Endothelial cell of hepatic sinusoid (primary cell): ENCODE measurements at regions not wholly inside any gene's neighbourhood (a gene's known extent, or its start where the extent isn't known, plus 50 kb on each side); places are given as distances from the start of the nearest gene placed in this dataset.

ENCODE experiments used
- in situ Hi-C: cut with HindIII; loops from 2 replicates; pipeline ENCODE4 v1.10.0; 2017; ENCODE audit warnings: low sequenced_read_pairs

DNA sequence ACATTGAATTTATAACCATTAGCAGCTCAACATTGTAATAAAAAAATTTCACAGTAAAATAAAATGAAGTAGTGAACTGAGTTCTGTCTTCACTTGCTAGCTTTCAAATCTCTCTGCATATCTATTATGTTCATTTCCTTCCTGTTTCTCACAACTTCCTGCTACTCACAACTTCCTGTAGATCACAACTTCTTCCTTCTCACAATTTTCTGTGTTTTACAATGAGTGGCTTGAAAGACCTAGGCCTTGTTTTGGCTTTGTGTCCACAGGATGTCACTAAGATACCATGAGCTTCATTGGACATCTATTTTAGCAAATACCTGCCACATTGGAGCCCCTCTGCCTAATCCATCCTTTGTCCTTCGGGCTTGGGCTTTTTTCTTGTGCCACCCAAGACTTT is 480.3 kb upstream of the ADAMTS16 start:
- in situ Hi-C loops, result no loop called here

DNA sequence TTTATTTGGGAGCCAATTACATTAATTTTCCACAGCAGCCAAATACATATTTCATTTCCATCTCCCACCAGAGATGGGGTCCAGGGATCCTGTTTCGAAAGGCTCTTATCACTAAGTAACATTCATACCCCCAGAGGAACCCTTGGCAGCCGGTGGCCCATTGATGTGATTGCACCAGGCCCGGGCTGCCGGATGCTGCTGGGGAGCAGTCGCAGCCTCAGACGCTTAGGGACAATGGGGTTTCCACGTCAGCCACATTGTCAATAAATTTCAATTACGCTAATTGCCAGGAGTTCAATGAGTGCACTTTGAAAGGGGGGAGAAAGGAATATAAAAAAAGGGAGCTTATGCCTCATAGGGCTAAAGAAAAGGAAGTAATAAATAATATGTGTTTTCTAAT is 478.8 kb upstream of the ADAMTS16 start:
- in situ Hi-C loops, result no loop called here

DNA sequence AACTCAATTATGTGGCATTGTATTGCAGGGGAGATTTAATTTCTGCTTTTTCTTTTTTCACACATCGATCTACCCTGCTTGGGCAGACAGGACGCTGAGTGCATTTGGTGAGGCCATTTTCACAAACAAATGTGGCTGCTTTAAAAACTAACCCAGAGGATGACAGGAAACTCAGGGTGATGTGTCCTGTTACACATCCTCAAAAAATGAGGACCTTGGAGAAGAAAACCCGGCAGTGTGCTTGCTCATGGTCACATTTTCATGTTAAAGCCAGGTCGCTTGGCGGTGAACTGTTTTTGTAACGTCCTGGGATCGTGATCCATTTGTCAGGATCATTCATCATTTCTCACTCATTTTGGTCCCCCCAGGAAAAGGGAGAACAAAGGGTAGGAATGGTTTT is 478.3 kb upstream of the ADAMTS16 start:
- in situ Hi-C loops, result no loop called here

DNA sequence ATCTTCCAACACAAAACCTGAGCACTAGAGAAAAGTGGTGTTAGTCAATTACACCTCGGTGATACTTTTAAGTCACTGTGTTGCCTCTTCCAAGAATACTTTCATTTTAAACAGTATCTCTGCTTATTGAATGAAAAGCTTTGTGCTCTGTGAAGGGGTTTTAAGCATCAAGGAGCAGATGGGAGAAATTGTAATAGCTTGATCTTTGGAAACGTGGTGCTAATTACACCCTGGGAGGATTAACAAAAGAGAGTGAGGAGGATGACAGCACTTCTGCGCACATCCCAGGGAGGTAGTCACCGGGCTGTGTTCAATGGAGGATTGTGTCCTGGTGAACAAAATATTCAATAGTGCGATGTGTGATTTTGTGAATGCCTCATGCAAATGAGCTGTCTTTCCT is 477.4 kb upstream of the ADAMTS16 start:
- in situ Hi-C loops, result no loop called here

DNA sequence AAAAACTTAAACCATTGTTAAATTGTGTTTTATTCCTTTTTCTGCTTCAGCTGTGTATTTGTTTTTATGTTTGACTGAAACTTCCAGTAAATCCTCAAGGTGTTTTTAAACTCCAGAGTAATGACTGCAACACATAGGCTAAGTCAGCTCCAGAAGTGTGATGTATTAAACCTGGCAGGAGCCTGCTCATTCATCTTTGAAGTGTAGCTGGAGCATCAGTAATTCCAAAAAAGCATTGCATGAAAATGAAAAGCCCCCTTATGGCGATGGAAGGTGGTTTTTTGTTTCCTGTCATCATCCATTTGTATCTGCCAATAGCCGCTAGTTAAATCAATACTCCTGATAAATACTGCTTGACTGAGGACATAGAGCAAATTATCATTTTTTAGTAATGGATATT is 474.2 kb upstream of the ADAMTS16 start:
- in situ Hi-C loops, result no loop called here

DNA sequence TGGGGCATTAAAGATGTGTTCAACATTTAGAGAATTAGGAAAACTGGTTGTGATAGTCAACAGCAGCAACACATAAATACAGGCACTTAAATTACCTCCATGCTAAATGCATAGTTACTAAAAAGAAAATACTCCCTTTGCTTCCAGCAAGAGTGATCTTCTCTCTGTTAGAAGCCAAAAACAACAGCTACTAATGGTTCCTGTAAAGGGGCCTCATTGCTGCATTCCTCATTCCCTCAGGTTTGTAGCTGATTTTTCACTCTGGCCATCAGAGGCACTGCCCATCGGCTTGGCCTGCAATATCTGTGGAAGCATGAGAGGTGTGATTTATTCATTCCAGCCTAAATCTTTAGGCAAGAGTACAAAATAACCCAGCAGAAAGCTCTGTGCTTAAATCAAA is 466.0 kb upstream of the ADAMTS16 start:
- in situ Hi-C loops, result no loop called here

DNA sequence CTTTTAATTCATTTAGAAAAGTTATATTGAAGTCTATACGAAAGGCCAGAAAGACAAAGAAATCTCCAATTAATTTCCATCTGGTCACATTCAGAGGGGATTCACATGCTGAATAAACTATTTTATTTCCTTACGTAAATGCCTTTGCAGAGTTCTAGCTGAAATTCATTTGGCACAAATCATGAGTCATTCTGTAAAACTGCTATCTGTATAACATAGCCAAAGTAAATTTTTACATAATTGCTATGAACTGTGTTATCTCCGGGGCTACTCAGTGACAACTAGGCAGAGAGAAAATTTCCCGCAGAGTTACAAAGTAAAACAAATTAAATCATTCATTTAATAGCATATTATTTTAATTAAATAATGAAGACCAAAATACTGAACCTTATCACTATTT is 463.2 kb upstream of the ADAMTS16 start:
- in situ Hi-C loops, result no loop called here

DNA sequence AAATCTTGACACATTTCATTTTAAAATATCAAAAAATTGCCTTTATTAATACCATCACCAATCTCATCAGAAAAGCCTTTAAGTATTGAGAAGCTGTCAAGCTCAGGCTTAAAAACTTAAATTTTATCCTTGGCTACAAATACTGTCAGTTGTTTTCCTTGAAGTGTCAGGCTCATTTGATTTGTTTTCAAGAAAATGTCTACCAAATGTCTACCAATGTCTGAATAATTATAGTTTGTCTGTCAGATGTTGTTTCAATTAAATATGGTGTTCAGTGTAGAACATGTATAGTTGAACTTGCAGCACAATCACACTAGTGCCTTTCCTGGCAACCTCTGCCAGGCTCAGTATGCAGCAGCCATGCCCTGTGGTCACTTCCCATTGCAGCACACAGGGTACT is 455.2 kb upstream of the ADAMTS16 start:
- in situ Hi-C loops, result no loop called here

DNA sequence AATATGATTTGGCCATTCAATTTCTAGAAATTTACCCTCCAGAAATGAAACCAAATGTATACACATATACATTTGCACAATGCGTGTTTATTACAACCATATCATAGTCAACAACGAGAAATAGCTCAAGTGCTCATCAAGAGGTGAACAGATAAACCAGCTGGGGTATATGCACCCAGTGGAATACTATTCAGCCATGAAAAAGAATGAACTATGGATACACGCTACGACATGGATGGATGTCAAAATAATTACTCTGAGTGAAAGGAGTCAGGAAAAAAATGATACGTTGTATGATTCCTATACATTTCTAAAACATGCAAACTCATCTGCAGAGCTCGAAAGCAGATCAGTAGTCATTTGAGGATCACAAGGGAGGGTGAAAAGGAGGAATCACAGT is 441.5 kb upstream of the ADAMTS16 start:
- in situ Hi-C loops, result no loop called here

DNA sequence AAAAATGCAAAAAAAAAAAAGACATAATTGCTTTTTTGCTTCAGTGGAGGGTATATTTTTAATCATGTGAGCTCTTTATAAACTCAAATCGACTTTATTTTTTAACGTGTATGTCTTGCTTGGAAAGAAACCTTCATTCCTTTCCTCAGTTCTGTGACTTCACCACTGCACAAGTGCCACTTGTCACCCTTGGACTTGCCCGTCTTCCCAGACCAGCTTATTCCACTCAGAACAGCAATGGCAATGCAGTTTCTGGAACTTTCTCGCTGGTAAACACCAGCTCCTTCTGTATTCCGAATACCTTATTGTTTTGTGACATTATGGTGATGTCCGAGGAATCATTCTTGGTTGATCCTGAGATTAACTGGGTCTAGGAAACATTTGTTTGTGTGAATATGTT is 440.5 kb upstream of the ADAMTS16 start:
- in situ Hi-C loops, result no loop called here

DNA sequence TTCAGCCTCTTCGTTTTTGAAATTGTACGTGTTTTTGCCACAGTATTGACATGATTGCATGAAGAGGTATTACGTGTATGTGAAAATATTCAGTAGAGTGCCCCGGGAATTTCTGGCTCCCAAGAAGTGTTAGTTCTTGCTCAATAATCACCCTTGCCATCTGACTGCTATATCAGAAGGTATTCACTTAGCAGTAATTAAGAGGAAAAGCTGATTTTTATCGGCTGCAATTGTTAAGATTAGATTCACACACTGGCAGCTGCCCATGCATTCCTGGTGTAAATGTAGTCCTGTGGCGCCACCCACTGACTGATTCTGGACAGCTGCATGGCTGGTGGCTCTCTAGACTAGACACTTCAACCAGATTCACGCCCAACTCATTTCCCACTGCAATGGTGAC is 440.1 kb upstream of the ADAMTS16 start:
- in situ Hi-C loops, result no loop called here

DNA sequence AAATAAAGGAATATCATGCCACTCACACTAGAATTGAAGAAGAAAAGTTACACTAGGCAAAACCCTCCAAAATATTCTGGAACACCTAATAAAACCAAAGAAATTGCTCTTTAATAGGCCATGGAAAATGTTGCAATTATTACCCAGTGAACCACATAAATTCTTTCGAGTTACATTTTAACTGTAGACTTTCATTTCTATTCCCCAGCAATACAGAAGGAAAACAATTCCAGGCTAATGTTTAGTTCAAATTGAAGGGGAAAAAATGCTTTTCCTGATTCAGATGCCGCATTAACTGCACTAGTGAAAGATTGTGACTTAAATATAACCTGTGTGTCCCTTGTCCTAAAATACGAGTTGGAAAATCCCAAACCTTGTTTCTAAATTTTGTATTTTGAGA is 439.3 kb upstream of the ADAMTS16 start:
- in situ Hi-C loops, result no loop called here

DNA sequence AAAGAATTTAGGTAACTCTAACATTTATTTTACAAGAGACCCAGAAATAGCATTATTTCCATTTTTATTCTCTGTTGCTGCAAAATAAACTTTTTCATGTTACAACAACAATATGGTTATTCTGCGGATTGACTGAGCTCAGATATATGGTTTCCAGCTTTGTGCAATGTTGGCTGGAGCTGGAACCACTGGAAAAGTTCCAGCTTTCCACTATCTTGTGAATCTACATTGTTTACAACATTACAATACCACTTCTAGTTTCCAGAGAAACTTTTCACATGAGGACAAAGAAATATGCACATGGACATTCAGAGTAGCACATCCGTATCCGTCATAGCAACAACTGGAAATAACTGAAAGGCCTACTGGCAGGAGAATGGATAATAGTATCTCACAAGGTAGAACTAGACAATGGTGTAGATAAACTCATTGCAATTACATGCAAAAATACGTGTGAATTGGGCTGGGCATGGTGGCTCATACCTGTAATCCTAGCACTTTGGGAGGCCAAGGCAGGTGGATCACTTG is 436.1 kb upstream of the ADAMTS16 start:
- in situ Hi-C loops, result no loop called here

DNA sequence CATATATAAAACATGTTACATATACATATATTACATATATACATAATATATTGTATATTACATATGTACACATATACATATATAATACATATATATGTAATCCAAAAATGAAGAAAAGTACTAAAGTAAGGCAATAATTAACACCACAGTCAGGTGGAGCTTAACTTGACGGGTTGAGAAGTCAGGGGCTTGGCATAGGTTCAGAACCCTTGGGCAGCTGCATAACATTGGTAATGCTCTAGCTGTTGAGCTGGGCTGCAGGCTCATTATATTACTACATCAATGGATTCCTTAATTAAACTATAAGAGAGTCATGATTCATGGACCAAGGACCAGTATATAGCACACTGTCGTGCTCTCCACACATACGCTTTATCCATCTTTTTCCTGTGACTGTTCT is 435.2 kb upstream of the ADAMTS16 start:
- in situ Hi-C loops, result no loop called here

DNA sequence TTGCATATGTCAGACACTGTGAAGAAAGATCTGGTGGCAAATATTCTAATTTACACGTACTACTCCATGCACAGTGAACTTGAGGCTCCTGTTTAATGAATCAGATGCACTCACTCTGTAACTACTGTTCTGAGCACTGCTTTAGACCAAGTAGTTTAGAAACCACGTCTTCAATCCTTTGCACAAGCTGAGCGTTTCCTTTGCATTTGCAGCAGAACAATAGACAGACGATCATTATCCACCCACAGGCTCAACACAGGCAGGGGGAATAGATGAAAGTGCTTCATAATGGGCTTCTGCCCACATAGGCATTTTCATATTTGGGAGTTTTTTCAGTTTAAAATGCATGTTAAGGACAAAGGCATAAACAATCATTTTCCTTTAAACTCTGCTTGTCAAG is 423.3 kb upstream of the ADAMTS16 start:
- in situ Hi-C loops, result loop anchor here (5.0 kb wide), 1 partner anchor 46 kb away; no protein-coding TSS in a partner anchor

DNA sequence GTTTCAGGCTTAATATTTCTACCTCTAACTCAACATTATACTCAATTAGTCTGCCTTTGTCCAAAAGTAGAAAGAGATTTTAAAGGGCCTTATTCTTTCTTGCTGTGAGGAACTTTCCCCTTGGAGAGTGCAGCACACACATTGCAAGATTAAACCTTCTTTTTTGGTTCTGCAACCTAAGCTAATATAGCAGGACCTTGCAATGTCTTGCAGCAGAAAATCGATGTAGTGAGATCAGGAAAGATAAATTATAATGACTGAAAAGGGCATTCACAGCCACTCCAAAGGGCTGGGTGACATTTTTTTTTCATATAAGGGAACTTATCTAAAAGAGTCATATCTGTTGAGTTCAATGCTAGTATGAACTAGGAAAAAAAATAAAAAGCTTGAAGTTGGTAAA is 422.7 kb upstream of the ADAMTS16 start:
- in situ Hi-C loops, result loop anchor here (5.0 kb wide), 1 partner anchor 45 kb away; no protein-coding TSS in a partner anchor

DNA sequence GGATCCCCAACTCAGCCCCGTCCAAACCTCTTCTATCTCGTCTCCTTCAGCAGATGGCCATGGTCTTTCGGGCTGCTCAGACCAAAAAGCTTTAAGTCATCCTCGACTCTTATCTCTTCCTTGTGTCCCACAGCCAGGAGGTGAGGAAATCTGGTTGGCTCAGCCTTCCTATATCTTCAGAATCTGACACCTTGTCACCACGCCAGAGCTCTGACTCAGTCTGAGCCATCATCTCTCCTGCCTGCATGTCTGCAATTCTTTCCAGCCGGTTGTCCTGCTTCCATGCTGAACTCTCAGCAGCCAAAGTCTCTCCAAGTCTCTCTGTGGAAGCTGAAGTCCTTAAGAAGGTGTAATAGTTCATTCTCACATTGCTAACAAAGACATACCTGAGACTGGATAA is 419.3 kb upstream of the ADAMTS16 start:
- in situ Hi-C loops, result no loop called here

DNA sequence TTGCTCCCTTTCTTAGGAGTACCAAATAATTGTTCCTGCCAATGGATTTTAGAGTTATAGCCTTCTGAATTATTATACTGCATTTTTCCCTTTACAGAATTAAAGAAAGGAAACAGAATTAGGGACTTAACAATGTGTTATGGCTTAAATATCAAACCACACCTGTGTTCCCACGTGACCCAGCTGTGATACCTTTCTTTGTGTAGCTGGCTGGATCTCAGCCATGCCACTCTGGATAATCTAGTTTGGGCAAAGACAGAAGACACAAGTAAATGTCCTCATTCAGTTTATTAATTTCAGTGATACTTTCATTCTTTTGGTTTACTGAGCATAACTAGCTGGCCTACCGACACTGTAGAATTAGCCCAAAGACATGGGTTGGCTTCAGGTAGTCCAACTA is 417.2 kb upstream of the ADAMTS16 start:
- in situ Hi-C loops, result no loop called here

DNA sequence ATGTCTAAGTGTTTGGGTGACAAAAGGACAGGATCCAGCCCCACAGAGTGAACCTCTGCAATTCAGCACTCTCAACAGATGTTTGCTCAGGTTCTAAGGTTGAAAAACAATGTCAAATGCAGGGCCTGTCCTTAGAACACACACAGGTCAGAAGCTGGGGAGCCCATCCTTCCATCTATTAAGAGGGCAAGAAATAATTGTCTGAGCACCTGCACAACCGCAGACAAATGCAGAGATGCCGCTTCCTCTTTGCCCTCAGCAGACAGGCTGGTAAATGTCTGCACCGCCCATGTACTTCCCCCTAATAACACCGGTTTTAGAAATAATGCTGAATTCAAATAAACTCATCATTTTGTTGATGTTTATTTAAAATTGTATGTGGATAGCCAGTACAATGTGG is 414.5 kb upstream of the ADAMTS16 start:
- in situ Hi-C loops, result no loop called here

DNA sequence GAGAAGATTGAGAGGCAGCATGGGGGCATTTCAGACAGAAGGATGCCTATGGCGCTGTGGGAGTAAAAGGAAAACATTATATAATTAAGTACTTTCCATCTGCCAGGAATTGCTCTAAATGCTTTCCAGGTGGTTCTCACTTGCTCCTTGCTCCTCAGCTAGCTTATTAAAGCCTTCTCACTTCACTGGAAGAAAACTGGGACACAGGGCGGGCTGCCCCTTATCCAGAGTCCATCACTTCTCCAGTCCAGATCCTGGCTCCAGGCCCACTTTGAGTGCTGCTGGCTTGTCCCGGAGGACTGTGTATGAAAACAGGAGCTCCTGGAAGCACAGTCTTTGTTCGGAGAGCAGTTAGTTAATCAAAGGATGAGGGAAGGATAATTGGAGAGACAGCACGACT is 409.9 kb upstream of the ADAMTS16 start:
- in situ Hi-C loops, result no loop called here

DNA sequence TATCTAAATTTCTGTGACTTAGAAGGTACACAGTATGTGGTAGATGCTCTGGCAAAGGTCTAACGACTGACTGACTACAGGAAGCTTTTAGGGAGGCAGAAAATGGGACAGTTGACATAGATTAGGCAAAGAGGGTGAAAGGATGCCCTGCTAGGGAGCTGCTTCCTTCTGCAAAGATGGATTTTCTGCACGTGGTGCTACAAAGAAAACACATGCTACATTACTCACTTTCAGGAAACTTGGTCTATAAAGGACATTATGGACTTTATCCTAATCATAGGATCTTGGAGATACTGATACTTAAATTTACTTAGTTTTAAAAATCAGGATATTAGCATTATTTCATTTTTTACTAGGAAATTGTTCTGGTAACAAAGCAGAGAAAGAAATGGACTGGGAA is 405.8 kb upstream of the ADAMTS16 start:
- in situ Hi-C loops, result no loop called here

DNA sequence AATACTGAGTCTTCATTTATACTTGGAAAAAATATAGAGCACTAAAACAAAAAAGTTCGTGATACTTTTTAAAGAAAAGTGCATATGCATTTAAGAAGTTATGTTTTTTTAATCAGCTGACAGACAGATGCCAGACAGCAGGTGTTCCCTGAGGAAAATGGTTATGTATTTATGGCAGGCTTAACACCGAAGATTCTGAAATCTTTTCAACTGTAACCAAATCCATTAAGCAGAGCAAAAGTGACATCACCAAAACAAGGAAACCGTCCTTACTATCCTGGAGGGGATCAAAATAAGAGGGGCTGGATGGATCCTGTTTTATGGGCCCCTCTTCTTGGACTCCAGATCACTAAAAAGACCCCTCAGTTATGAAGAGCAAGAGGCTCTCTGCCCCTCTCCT is 404.9 kb upstream of the ADAMTS16 start:
- in situ Hi-C loops, result no loop called here

DNA sequence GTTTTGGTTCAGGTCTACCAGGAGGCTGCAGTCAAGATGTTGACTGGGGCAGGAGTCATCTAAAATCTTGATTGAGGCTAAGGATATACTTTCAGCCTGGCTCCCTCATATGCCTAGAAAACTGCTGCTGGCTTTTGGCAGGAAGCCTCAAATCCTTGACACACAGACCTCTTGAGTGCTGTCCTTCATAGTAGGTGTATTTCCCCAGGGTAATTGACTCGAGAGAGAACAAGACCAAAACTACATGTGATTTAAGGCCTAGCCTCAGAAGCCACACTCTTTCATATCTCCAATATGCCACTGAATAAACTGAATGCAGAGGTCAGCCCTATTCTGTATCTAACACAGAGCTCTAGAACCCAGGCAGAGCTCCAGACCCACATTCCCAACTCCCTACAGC is 402.3 kb upstream of the ADAMTS16 start:
- in situ Hi-C loops, result no loop called here

DNA sequence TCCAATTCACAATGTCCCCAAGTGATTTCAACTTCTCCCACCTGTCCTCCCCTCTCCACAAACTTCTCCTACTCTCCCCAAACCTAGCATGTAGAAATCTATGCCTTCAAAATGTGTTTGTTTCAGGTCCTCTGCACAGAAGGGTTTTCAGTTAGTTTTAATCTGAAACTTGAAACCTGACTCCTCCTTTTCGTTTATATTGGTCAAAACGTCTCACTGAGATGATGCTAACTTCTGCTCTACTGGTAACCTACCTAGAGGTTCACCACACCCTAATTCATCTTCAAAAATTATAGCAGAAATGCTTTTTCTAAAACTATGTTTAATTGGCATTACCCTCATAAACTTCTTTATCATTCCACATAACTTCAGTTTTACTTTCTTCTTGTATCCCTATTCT is 401.8 kb upstream of the ADAMTS16 start:
- in situ Hi-C loops, result no loop called here
